DND-41 (cell line): ENCODE measurements at regions not wholly inside any gene's neighbourhood (a gene's known extent, or its start where the extent isn't known, plus 50 kb on each side); places are given as distances from the start of the nearest gene placed in this dataset.

Experiments used
- CTCF ChIP-seq: IDR thresholded peaks from 2 replicates; pipeline ENCODE4 v1.5.1; 2012; ENCODE audit warnings: borderline replicate concordance, low read length, moderate library complexity, mild to moderate bottlenecking; ENCODE audit not compliant: poor library complexity, severe bottlenecking; ENCODE audit errors: extremely low read depth
- EZH2 ChIP-seq: IDR thresholded peaks from 3 replicates; pipeline ENCODE4 v1.6.1; 2012; ENCODE audit warnings: borderline replicate concordance, low read depth, mild to moderate bottlenecking, moderate library complexity, low read length, inconsistent platforms; ENCODE audit not compliant: severe bottlenecking

GRCh38 chr2:199115169-199115568 lies 342.6 kb downstream of the SATB2 start:
- no peak for TF ChIP-seq CTCF
- TF ChIP-seq EZH2 = no peak
